ENCODE measurements at regions not wholly inside any gene's neighbourhood (a gene's known extent, or its start where the extent isn't known, plus 50 kb on each side); places are given as distances from the start of the nearest gene placed in this dataset.
"Not testable (repeated sequence)": the region's sequence is repeated elsewhere in the genome, so short reads cannot be mapped to it uniquely, and the experiment has no call there.

DNA sequence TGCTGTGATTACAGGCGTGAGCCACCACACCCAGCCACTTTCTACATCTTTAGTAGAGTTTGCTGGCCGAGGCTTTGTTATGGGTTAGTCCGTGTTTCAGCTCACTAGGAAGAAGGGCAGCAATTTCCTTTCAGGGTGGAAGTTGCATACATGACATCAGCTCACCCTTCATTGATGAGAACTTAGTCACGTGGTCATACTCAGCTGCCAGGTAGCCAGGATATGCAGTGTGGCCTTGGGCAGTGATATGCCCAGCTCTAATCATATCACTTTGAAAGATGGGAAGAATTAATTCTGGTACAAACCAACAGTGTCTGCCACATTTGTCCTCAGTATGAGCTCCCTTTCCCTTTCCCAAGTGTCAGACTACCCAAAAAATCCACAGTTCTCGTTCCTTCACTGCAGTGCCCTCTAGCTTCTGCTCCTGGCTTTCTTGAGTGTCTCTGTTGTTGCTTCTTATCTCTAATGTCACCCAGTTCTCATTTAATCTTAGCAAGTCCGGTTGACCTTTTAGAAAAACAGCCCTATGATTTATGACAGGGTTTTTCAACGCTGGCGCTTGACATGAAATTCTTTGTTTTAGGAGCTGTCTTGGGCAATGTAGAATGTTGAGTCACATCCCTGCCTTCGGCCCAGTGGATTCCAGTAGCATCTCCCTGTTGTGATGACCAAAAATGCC is 108.7 kb upstream of the ITGB1 start:
- no peak for DNase-seq

DNA sequence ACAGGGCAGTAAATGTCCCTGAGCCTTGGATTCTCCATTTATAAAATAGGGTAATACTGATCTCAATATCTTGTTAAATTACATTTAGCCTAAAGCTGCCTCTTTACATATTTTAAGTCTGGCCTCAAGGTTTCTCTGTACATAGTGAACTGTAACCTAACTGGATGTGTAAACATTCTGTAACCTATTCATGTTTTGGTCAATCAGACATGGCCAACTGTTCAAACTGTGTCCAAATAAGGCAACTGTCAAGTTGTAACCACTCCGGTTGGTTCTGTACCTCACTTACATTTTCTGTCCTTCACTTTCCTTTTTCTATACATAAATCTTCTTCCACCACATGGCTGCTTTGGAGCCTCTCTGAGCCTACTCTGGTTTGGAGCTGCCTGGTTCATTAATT is 107.1 kb upstream of the ITGB1 start:
- no peak for DNase-seq

DNA sequence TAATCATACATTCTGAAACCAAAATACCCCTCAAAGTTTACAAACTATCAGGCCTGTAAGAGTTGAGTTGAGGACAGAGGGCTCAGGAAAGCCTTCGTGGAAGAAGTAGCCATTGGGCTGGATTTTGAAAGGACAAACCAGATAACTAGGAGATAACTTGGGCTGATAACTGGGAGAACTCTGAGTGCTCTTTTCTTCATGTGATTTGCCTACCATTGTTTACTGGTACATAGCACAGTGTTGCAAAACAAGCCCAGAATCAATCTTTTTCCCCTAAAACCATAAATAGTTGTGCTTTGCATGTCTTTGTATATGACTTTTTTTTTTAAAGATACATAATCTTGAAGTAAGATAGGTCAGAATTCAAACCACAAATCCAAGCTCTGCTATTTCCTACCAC is 106.7 kb upstream of the ITGB1 start:
- DNase-seq, result no peak

DNA sequence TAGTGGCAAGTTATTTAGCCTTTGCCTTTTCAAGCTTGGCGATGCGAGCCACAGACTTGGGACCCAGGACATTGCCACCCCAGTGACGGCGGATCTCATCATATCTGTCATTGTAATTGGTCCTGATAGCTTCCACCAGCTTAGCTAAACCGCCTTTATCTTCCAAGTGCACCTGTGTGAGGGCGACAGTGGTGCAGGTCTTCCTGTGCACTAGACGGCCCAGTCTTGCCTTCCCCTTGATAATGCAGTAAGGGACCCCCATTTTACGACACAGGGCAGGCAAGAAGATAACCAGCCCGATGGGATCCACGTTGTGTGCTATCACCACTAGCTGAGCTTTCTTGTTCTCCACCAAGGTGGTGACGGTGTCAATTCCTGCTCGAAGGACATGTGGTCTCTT is 99.6 kb upstream of the ITGB1 start:
- DNase-seq, result no peak

DNA sequence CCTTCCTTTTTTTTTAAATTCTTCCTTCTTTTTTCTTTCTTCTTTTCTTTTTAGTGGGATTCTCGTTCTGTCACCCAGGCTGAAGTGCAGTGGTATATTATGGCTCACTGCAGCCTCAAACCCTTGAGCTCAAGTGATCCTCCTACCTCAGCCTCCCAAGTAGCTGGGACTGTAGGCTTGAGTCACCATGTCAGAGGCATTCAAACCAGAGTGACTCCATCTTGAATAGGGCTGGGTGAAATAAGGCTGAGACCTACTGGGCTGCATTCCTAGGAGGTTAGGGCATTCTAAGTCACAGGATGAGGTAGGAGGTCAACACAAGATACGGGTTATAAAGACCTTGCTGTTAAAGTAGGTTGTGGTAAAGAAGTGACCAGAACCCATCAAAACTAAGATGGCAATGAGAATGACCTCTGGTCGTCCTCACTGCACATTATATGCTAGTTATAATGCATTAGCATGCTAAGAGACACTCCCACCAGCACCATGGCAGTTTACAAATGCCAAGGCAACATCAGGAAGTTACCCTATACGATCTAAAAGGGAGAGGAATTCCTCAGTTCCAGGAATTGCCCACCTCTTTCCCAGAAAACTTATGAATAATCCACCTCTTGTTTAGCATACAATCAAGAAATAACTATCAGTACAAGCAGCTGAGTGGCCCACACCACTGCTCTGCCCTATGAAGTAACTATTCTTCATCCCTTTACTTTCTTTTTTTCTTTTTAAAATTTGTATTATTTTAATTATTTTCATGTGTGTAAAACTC is 99.0 kb upstream of the ITGB1 start:
- no peak for DNase-seq

DNA sequence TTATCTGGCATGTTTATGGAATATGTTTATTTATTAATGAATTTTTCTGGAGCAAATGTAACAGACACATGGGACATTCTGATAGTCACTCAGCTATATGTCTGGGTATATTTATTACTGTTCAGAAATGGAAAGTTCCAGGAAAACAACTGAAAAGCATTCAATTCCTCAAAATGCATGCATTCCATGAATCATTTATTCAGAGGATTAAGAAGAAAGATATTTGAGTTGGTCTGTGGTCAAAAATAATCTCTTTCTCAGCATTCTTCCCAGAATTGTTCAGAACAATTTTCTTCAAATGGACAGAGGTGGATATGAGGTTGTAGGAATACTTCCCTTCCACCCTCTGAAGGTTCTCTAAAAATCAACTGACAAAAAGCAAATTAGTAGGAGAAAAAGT is 97.6 kb upstream of the ITGB1 start:
- no peak for DNase-seq

DNA sequence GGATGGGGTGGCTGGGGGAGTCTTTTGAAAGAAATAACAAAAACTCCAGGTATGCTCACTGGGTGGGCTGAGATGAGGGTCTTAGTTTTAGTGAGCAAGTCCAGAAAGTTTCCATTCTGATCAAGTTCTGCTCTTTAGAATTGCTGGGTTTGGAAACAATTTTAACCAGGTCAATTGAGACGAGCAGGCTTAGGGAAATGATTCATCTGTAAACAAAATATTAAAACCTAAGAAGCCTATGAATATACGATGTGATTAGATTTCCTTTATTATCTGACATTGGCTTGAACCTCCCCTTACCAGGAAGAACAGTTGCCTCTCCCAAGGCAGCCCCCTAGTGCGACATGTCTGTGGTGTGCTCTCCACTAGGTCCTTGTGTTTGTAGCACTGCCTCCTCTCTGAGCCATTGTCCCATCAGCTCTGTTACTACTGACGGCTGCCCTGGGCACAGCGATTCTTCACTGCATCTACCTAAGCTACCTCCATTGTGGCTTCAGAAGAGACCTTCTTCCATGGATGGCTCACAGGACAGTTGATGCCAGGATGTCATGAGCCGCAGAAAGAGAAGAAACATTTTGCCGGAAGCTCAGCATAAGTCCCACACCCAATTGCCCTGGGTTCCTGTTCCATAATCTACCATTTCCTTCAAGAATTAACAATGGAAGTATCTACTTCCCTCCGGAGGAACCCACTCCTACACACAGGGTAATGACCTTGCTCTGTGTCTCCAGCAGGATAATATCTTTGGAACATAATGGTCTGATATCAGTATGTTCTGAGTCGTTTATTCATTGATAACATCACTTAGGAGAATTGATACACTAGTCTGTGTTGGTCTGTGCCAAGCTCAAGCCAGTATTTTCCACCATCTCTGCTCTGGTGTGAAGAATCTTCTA is 95.1 kb upstream of the ITGB1 start:
- no peak for DNase-seq

DNA sequence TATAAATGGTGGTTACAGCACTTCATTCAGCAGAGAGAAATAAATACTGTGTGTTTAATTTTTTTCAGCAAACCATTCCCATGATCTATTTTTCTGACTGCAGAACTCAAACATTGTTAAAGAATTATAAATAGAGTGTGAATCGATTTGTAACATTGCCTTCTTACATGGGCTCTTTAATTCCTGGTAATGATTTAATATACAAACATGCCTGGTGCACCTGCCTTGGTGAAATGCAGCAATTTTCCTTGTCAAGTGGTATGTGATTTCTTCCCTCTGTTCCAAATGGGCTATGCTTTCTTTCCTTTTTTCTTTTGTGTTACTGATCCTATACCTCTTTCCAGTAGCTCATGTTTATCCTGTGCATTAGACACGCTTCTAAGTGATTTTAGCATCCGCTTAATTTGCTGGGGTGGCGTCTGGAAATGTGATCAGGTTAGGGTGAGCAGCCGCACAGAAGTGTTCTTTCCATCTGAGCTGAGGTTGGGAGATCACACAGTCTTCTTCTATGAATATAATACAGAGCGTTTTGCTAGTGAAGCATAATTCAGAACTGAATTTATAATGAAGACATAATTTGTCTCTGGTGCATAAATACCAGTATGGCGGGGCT is 94.3 kb upstream of the ITGB1 start:
- no peak for DNase-seq

DNA sequence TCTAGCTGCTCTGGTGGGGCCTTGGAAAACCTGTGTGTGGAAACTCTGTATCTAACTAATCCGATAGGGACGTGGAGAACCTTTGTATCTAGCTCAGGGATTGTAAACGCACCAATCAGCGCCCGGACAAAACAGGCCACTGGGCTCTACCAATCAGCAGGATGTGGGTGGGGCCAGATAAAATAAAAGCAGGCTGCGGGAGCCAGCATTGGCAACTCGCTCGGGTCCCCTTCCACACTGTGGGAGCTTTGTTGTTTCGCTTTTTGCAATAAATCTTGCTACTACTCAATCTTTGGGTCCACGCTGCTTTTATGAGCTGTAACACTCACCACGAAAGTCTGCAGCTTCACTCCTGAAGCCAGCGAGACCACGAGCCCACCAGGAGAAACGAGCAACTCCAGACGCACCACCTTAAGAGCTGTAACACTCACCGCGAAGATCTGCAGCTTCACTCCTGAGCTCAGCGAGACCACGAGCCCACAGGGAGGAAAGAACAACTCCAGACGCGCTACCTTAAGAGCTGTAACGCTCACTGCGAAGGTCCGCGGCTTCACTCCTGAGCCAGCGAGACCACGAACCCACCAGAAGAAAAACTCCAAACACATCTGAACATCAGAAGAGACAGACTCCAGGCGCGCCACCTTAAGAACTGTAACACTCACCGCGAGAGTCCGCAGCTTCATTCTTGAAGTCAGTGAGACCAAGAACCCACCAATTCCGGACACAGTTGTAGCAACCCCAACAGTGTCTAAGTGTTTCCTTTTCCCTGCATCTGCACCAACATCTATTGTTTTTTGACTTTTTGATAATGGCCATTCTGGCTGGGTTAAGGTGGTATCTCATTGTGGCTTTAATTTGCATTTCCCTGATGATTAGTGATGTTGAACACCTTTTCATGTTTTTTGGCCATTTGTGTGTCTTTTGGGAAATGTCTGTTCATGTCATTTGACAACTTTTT is 92.2 kb upstream of the ITGB1 start:
- DNase-seq, result not testable (repeated sequence)

DNA sequence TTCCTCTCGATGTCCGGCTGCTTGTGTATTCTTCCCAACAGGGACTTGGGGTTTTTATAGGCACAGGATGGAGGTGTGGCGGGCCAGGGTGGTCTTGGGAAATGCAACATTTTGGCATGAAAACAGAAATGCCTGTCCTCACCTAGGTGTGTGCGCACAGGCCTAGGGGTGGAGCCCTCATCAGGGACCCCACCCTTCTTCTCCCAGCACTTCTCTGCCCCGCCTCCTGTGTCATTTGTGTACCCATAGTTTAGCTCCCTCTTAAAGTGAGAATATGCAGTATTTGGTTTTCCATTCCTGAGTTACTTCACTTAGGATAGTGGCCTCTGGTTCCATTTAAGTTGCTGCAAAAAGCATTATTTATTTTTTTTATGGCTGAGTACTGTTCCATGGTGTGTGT is 90.2 kb upstream of the ITGB1 start:
- no peak for DNase-seq

DNA sequence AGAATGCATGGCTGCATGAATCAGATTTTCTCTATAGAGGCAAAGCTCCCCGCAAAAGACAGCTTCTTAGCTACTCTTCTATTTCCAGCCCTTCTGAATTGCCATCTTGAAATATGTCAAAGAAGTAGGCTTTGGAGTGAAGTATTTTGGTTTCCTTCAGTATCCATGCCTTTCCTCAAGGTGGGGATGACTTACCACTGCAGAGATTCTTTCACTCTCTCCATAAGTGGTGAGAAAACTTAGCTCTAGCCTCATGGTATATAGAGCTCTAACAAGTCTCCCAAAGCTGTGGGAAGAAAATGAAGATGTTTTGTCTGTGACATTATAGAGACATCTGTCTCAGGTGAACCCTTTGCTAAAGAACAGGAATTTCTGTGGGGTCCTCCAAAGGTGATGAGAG is 89.6 kb upstream of the ITGB1 start:
- no peak for DNase-seq

DNA sequence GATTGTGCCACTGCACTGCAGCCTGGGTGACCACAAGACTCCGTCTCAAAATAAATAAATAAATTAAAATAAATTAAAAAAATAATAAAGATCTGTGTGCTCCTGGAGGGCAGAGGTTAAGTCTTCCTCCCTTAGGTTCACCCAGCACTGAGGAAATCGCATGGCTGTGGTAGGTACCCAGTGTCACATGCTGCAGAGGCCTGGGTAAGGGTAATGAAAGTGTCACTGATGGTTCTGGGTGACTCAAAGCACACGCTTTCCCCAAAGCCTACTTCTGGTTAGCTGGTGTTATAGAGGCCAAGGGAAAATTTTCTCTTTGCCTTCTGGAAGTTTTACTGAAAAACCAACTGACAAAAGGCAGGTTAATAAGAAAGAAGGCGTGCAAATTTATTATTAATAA is 88.8 kb upstream of the ITGB1 start:
- DNase-seq, result no peak

DNA sequence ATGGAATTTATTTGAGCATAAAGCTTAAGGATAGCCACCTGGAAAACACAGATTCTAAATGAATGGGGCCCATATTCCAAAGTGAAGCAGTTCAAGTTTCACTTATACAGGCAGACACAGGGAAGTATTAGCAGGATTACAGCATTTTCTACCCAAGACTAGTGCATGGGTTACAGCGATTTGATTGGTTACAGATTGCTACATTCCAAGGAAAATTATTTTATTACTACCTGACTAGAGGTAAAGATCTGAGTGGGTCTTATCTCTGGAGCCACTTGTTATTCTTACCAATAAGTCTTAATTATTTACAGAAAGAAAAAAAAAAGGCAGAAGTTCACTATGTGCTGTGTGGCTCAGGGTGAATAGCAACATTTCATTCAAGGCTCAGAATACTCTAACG is 87.4 kb upstream of the ITGB1 start:
- no peak for DNase-seq

DNA sequence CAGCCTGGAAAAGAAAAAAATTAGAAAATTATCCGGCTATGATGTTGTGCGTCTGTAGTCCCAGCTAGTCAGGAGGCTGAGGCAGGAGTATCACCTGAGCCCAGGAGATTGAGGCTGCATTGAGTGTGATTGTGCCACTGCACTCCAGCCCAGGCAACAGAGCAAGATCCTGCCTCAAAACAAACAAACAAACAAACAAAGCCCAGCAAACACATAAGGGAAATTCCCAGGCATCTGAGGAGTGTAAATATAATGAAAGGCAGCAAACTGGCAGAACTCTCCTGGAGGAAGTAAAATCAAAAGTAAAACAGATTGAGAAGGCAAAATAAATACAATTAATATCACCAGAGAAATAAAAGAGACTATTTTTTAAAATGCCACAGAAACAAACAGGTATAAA is 84.5 kb upstream of the ITGB1 start:
- DNase-seq, result no peak

DNA sequence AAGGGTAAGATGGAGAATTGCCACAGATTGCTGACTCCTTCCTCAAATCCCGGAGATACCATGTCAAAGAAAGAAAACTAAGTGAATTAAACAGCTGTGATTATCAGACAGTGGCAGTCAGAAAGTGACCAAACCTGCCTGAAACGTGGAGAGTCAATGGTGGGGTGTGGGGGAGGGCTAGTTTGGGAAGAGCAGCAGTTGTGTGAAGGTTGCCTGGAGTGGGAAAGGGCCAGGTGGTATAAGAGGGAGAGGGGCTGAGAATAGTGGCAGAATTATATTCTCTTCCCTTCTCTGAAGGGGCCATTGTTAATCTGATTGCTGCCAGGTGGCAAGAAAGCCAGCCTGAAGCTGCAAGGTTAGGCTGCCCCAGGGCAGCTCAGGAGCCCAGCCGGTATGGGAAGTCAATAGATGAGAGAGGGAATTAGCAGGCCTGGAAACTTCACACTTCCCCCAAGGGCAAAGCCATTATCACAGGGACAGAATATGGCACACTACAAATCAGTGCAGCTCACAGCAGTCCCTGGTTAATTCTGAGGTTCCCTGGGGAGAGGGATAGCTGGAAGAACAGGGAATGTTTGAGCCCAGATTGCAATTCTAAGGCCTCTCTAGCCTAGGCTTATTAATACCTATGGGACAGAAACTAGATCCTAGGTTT is 83.9 kb upstream of the ITGB1 start:
- no peak for DNase-seq

DNA sequence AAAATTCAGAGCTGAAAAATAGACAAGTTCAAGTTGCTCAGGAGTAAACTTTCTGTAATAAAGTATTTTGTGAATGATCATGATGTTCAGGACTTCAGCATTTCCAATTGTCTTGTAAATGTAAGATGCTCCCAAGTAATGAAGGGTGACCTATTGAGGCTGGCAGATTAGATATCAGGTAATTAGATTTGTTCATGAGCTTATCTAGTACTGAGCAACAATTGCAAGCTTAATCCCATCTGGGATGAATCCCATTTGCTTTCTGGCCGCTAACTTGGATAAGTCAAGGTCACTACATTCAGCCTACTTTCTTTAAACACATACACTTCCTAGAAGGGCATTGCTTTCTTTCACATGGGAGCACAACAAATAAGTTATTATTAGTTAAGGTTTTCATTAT is 82.4 kb upstream of the ITGB1 start:
- no peak for DNase-seq

DNA sequence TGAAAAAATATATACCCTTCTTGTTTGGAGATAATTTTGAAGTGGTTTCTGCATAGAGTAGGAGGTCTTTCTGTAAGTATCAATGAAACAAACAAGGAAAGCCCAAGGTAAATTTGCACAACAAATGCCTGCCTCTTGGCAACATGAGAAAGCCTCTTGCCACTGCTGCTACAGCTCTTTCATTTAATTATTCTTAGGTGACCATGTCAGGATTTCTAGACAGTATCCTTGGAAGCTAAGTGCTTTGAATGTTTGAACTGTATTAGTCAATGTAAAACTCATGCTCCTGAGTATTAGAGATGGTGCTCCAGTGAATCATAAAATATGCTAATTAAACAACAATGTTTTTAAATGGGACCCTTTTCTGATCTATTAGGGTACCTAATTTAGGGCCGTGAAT is 81.2 kb upstream of the ITGB1 start:
- DNase-seq, result no peak

DNA sequence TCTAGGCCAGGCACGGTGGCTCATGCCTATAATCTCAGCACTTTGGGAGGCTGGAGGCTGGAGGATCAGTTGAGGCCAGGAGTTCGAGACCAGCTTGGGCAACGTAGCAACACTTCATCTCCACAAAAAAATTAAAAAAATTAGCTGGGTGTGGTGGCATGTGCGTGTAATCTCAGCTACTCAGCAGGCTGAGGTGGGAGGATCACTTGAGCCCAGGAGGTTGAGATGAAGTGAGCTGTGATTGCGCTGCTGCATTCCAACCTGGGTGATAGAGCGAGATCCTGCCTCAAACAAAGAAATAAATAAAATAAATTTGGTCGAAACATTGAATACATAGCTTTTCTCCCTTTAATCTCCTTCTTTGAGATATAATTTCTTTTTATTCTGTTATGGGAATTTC is 80.6 kb upstream of the ITGB1 start:
- DNase-seq, result no peak

DNA sequence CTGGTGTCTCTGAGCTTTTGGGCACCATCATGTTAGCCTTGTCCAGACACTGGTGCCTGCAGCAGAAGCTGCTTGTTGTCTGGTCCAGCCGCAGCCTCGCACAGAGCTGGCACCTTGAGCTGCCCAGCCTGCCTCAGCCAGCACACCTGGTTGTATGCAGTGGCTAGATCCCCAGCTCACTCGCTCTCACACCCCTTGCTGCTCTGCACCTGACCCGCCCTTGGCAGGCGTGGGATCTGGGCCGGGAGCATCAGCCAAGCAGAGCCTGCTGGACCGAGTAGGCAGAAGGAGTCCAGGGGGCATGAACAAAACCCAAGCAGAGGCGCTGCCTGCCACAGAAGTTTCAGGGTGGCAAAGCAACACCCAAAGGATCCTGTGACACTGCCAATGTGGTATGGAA is 79.7 kb upstream of the ITGB1 start:
- DNase-seq, result no peak

DNA sequence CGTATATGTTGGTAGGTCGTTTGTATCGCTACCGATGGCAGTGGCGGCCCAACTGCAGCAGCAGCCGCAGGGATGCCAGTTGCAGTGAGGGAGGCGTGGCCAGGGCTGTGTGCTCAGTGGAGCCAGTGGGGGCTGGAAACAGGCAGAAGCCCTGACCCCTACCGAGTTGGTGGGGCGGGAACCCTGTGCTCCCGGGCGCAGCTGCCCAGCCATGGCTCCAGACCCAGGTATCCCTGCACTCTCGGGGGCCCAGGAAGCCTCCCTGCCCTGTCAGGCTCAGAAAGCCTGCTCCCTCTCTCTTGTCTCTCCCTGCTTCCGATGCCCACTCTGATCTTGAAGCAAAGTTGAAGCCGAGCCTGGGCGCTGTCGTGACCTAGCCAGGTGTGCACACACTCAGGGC is 78.6 kb upstream of the ITGB1 start:
- DNase-seq, result no peak

DNA sequence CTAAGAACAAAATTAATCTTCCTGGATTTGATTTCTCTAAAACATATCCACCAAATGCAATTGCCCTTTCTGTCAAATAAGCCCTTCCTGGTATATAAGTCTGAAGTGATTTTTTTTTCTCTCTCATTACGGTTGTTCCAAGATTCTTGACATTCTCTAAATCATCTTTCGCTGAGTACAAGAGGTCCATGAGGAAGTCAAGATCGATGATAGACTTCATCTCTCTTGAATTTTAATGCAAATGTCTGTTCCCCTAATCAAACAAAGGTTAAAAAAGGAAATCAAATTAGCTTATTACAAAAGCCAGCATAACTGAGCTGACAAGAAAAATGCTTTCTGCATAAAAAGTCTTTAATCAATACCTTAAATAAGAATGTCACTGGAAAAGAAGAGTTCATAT is 77.4 kb upstream of the ITGB1 start:
- no peak for DNase-seq

DNA sequence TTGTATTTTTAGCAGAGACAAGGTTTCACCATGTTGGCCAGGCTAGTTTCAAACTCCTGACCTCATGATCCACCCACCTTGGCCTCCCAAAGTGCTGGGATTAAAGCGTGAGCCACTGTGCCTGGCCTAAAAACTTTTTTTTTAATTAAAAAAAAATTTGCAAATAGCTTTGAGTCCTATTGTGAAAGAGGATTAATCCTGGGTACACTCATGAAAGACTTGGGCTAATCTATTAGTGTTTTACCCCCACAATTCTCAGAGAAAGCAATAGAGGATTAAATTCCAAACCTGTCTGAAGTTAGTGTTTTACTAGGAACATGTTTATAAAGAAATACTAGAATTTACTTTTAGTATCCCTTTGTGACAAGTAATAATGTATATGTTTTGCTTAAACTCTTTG is 76.9 kb upstream of the ITGB1 start:
- DNase-seq, result no peak
